ENCODE measurements at regions not wholly inside any gene's neighbourhood (a gene's known extent, or its start where the extent isn't known, plus 50 kb on each side); places are given as distances from the start of the nearest gene placed in this dataset.

- Mint-ChIP-seq H3K4me1 (ENCODE audit: low read depth) (no peaks in the 10 kb centered on the region), H3K36me3 (ENCODE audit: insufficient read depth in 2 of 2) (no peaks in the 10 kb centered on the region), H3K9me3 (peaks cover 3 to 8% of the 10 kb centered on the region in 2 donors), H3K27ac (no peak overlapping the region), H3K4me3 (no peak overlapping the region), H3K27me3 (ENCODE audit: low read depth) (no peaks in the 10 kb centered on the region)
- ATAC-seq (replicated peaks in 1 of 2) (peak; percentile 18 to 54), DNase-seq (no peak)
Measured at GRCh38 chr15:23514484-23514883, 51.0 kb upstream of the MKRN3 start.

- Mint-ChIP-seq H3K27ac (no peak overlapping the region), H3K27me3 (ENCODE audit: low read depth) (no peaks in the 10 kb centered on the region), H3K9me3 (peaks cover 3 to 7% of the 10 kb centered on the region in 2 donors), H3K4me1 (ENCODE audit: low read depth) (no peaks in the 10 kb centered on the region), H3K36me3 (ENCODE audit: insufficient read depth in 2 of 2) (peaks cover 0 to 2% of the 10 kb centered on the region in 2 donors), H3K4me3 (no peak overlapping the region)
- ATAC-seq (replicated peaks in 1 of 2) = no peak
- DNase-seq = no peak
Measured at GRCh38 chr15:23506762-23507161, 58.7 kb upstream of the MKRN3 start.

- no peaks in the 10 kb centered on the region for H3K4me1 Mint-ChIP-seq (ENCODE audit: low read depth)
- no peak for ATAC-seq (replicated peaks in 1 of 2)
- H3K4me3 Mint-ChIP-seq = no peak overlapping the region
Measured at GRCh38 chr15:23503980-23504379, 56.9 kb upstream of the GOLGA6L2 start.

DNA sequence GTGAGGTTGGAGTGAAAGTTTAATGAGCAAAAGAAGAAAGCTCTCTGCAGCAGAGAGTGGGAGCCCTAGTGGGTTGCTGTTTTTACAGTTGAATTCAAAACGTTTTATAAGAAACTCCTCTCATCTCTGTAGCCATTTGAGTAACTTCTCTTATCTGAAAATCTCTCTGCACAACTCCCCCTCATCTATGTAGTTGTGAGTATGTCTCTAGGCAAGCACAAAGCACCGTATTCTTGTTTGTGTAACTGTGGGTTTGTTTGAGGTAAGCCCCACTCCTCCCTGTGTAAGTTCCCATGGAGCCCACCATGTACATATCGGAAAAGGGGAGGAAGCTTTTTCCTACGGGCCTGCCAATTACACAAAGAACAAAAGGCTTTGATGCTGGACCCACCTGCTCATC, 56.5 kb upstream of the GOLGA6L2 start:
- Mint-ChIP-seq H3K36me3 (ENCODE audit: insufficient read depth in 2 of 2) (peaks cover 0 to 2% of the 10 kb centered on the region in 2 donors), H3K27me3 (ENCODE audit: low read depth) (no peaks in the 10 kb centered on the region), H3K27ac (no peak overlapping the region), H3K4me3 (no peak overlapping the region), H3K9me3 (no peaks in the 10 kb centered on the region), H3K4me1 (ENCODE audit: low read depth) (no peaks in the 10 kb centered on the region)
- ATAC-seq (replicated peaks in 1 of 2) = peak; percentile 48 to 75
- DNase-seq = no peak

More at GRCh38 chr15:23503980-23504379, 56.9 kb upstream of the GOLGA6L2 start:
- H3K27ac Mint-ChIP-seq = no peak overlapping the region
- DNase-seq = no peak
- no peaks in the 10 kb centered on the region for H3K27me3 Mint-ChIP-seq (ENCODE audit: low read depth)
- H3K36me3 Mint-ChIP-seq (ENCODE audit: insufficient read depth in 2 of 2) = peaks cover 0 to 2% of the 10 kb centered on the region in 2 donors
- no peaks in the 10 kb centered on the region for H3K9me3 Mint-ChIP-seq

DNA sequence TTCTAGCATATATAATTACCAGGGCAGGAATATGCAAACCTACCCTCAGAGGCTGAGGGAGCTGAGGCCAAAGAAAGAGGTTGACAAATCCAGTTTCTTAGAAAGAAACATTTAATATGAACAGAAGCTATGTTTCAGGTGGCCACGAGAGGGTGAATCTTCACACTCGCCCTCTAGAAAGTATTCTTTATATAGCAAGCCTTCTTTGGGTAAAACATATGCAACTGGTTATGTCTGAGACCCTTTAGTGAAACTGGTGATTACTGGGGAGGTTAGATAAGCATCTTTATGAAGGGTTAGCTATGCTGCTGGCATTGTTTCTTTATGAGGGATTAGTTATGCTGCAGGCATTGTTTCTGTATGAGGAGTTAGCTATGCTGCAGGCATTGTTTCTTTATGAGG, 50.7 kb upstream of the GOLGA6L2 start:
- H3K4me1 Mint-ChIP-seq (ENCODE audit: low read depth) = no peaks in the 10 kb centered on the region
- H3K27ac Mint-ChIP-seq = no peak overlapping the region
- H3K4me3 Mint-ChIP-seq = no peak overlapping the region
- H3K36me3 Mint-ChIP-seq (ENCODE audit: insufficient read depth in 2 of 2) = no peaks in the 10 kb centered on the region
- H3K27me3 Mint-ChIP-seq (ENCODE audit: low read depth) = no peaks in the 10 kb centered on the region
- no peak for DNase-seq
- no peak for ATAC-seq (replicated peaks in 1 of 2)
- peaks cover 3 to 4% of the 10 kb centered on the region in 2 donors for H3K9me3 Mint-ChIP-seq

All from activated T-cell treated with anti-CD3 and anti-CD28 coated beads, Interleukin-2, amount 50 U/mL, for 72 hours (primary cell).